ENCODE measurements at regions not wholly inside any gene's neighbourhood (a gene's known extent, or its start where the extent isn't known, plus 50 kb on each side); places are given as distances from the start of the nearest gene placed in this dataset.

- no peaks in the 10 kb centered on the region; the same call in 2 of the 3 replicates for H3K9me3 Mint-ChIP-seq
- H3K27me3 Mint-ChIP-seq (ENCODE audit: insufficient read depth, low read depth, poor library complexity) = peaks cover 12% of the 10 kb centered on the region
- Histone ChIP-seq H3K36me3 (ENCODE audit: insufficient read depth) (no peaks in the 10 kb centered on the region), H3K4me3 (no peak overlapping the region), H3F3A (replicated peaks; ENCODE audit: low read depth) (no peaks in the 10 kb centered on the region; the same call in 1 of the 2 replicates), H3K79me2 (replicated peaks; ENCODE audit: insufficient read depth) (no peaks in the 10 kb centered on the region), H3K9me2 (ENCODE audit: insufficient read depth) (0 out of 2 replicates have a peak, but pooled peaks cover 4% of the 10 kb centered on the region), H3K4me1 (ENCODE audit: insufficient read depth) (no peaks in the 10 kb centered on the region), H3K4me2 (no peak overlapping the region), H3K27ac (ENCODE audit: low read depth) (no peak overlapping the region), H4K20me1 (replicated peaks; ENCODE audit: insufficient read depth) (no peaks in the 10 kb centered on the region), H3K27me3 (ENCODE audit: insufficient read depth) (peaks cover 18% of the 10 kb centered on the region), H2AFZ (no peak overlapping the region)
- H3K27ac Mint-ChIP-seq = no peak overlapping the region
- no peak overlapping the region for H3K4me3 Mint-ChIP-seq
- no peaks in the 10 kb centered on the region for H3K36me3 Mint-ChIP-seq (ENCODE audit: low read depth)
- DNase-seq (ENCODE audit: low spot score) (no peak), ATAC-seq (no peak)
- no peak for TF ChIP-seq ETS1 (IDR thresholded peaks at IDR 0.05)
- peaks cover 6% of the 10 kb centered on the region; the same call in 1 of the 3 replicates for H3K4me1 Mint-ChIP-seq
Measured at GRCh38 chr1:50328552-50328951, 94.7 kb downstream of the DMRTA2 start.

GRCh38 chr1:50326026-50326425, 97.2 kb downstream of the DMRTA2 start:
- no peak overlapping the region for H3K27ac ChIP-seq (ENCODE audit: low read depth)
- H3K4me2 ChIP-seq = no peak overlapping the region
- no peak overlapping the region for H3K4me3 ChIP-seq
- no peaks in the 10 kb centered on the region for H4K20me1 ChIP-seq (replicated peaks; ENCODE audit: insufficient read depth)
- H3K27me3 Mint-ChIP-seq (ENCODE audit: insufficient read depth, low read depth, poor library complexity) = peaks cover 6% of the 10 kb centered on the region
- H3K27me3 ChIP-seq (ENCODE audit: insufficient read depth) = no peaks in the 10 kb centered on the region
- H3K36me3 ChIP-seq (ENCODE audit: insufficient read depth) = no peaks in the 10 kb centered on the region
- no peaks in the 10 kb centered on the region for H3F3A ChIP-seq (replicated peaks; ENCODE audit: low read depth)
- peaks cover 2% of the 10 kb centered on the region; the same call in 1 of the 3 replicates for H3K9me3 Mint-ChIP-seq
- no peaks in the 10 kb centered on the region for H3K4me1 ChIP-seq (ENCODE audit: insufficient read depth)
- ATAC-seq = no peak
- no peak overlapping the region for H3K4me3 Mint-ChIP-seq
- no peaks in the 10 kb centered on the region for H3K36me3 Mint-ChIP-seq (ENCODE audit: low read depth)
- 0 out of 2 replicates have a peak, but pooled peaks cover 4% of the 10 kb centered on the region for H3K9me2 ChIP-seq (ENCODE audit: insufficient read depth)
- H3K4me1 Mint-ChIP-seq = no peaks in the 10 kb centered on the region
- H2AFZ ChIP-seq = no peak overlapping the region
- H3K27ac Mint-ChIP-seq = no peak overlapping the region
- no peak for DNase-seq (ENCODE audit: low spot score)
- H3K79me2 ChIP-seq (replicated peaks; ENCODE audit: insufficient read depth) = no peaks in the 10 kb centered on the region
- TF ChIP-seq NANOG (IDR thresholded peaks at IDR 0.05; ENCODE audit: borderline replicate concordance) (no peak), STAT1 (IDR thresholded peaks at IDR 0.05; ENCODE audit: unreplicated experiment) (no peak), EZH2 (IDR thresholded peaks at IDR 0.05; ENCODE audit: low read depth, unreplicated experiment) (no peak), POLR2AphosphoS5 (IDR thresholded peaks at IDR 0.05; ENCODE audit: low read depth) (no peak), CREB1 (CRISPR knock-in tag; IDR thresholded peaks at IDR 0.05; ENCODE audit: low read depth) (no peak), REST (IDR thresholded peaks at IDR 0.05; ENCODE audit: unreplicated experiment) (no peak), ZNF114 (CRISPR knock-in tag; IDR thresholded peaks at IDR 0.05) (no peak), ZNF462 (CRISPR knock-in tag; IDR thresholded peaks at IDR 0.05) (no peak), CTCF (conservative IDR thresholded peaks at IDR 0.05; ENCODE audit: low read depth in 2 of 2) (no peak)

Measured in GM23338 (cell line).